ENCODE measurements at regions not wholly inside any gene's neighbourhood (a gene's known extent, or its start where the extent isn't known, plus 50 kb on each side); places are given as distances from the start of the nearest gene placed in this dataset.

DNA sequence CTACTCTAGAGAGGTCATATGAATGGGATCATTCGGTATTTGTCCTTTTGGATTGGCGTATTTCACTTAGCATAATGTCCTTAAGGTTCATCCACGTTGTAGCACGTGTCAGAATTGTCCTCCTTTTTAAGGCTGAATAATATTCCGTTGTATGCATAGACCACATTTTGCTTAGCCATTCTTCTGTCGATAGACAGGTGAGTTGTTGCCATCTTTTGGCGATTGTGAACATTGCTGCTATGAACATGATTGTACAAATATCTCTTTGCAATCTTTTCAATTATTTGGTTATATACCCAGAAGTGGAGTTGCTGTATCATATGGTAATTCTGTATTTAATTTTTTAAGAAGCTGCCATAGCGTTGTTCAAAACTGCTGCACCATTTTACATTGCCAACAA lies 52.4 kb upstream of the GOLGA8J start:
- no peak overlapping the region for H3K27ac Mint-ChIP-seq (ENCODE audit: unreplicated experiment)
- peaks cover 5% of the 10 kb centered on the region for H3K4me1 Mint-ChIP-seq (ENCODE audit: low read depth)
- peaks cover 10% of the 10 kb centered on the region for H3K9me3 Mint-ChIP-seq (ENCODE audit: low read depth)
- H3K4me3 Mint-ChIP-seq (ENCODE audit: unreplicated experiment), result no peak overlapping the region
- peaks cover 4% of the 10 kb centered on the region for H3K27me3 Mint-ChIP-seq (ENCODE audit: low read depth)
- TF ChIP-seq, protein P1, sequence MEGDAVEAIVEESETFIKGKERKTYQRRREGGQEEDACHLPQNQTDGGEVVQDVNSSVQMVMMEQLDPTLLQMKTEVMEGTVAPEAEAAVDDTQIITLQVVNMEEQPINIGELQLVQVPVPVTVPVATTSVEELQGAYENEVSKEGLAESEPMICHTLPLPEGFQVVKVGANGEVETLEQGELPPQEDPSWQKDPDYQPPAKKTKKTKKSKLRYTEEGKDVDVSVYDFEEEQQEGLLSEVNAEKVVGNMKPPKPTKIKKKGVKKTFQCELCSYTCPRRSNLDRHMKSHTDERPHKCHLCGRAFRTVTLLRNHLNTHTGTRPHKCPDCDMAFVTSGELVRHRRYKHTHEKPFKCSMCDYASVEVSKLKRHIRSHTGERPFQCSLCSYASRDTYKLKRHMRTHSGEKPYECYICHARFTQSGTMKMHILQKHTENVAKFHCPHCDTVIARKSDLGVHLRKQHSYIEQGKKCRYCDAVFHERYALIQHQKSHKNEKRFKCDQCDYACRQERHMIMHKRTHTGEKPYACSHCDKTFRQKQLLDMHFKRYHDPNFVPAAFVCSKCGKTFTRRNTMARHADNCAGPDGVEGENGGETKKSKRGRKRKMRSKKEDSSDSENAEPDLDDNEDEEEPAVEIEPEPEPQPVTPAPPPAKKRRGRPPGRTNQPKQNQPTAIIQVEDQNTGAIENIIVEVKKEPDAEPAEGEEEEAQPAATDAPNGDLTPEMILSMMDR (IDR thresholded peaks at IDR 0.05), result peak; percentile 52
- peaks cover 2% of the 10 kb centered on the region for H3K36me3 Mint-ChIP-seq (ENCODE audit: low read depth)
- no peak for DNase-seq (ENCODE audit: low spot score)

DNA sequence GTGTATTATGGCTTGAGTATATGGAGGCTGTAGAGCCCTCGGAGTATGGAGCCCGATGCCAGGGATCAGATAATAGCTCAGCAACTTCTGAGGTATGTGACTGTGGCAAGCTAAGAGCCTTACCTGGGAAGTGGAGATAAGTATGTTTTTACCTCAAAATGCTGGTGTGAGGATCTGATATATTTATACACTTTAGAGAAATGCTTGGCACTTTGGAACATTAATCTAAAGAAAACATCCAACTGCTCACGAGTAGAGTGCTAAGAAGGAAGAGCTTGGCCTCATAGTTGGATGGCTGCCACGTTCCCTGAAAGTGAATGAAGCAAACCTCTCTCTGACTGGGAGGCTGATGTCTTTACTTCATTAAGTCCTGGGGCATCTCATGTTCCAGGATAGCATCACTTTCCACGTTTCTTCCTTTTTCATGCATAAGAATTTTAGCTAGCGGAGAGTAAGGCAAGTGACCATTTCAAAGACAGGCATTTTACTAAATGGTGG lies 58.9 kb upstream of the GOLGA8J start:
- H3K27ac Mint-ChIP-seq (ENCODE audit: unreplicated experiment), result peak overlapping the region; percentile 50
- peaks cover 20% of the 10 kb centered on the region for H3K4me1 Mint-ChIP-seq (ENCODE audit: low read depth)
- H3K9me3 Mint-ChIP-seq (ENCODE audit: low read depth), result peaks cover 4% of the 10 kb centered on the region
- no peak overlapping the region for H3K4me3 Mint-ChIP-seq (ENCODE audit: unreplicated experiment)
- TF ChIP-seq, protein P1 (IDR thresholded peaks at IDR 0.05), result no peak
- peaks cover 20% of the 10 kb centered on the region for H3K27me3 Mint-ChIP-seq (ENCODE audit: low read depth)
- H3K36me3 Mint-ChIP-seq (ENCODE audit: low read depth), result peaks cover 2% of the 10 kb centered on the region
- DNase-seq (ENCODE audit: low spot score), result no peak

DNA sequence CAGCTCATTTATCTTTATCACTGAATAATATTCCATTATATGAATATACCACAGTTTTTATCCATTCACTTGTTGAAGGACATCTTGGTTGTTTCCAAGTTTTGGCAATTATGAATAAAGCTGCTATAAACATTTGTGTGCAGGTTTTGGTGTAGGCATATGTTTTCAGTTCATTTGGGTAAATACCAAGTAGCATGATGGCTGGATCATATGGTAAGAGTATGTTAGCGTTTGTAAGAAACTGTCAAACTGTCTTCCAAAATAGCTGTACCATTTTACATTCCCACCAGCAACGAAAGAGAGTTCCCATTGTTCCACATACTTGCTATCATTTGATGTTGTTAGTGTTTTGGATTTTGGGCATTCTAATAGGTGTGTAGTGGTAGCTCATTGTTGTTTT lies 72.0 kb upstream of the GOLGA8J start:
- Mint-ChIP-seq H3K27me3 (ENCODE audit: low read depth) (peaks cover 13% of the 10 kb centered on the region), H3K36me3 (ENCODE audit: low read depth) (no peaks in the 10 kb centered on the region), H3K9me3 (ENCODE audit: low read depth) (no peaks in the 10 kb centered on the region), H3K27ac (ENCODE audit: unreplicated experiment) (no peak overlapping the region), H3K4me1 (ENCODE audit: low read depth) (no peaks in the 10 kb centered on the region), H3K4me3 (ENCODE audit: unreplicated experiment) (no peak overlapping the region)
- DNase-seq (ENCODE audit: low spot score), result no peak
- TF ChIP-seq, protein P1 (IDR thresholded peaks at IDR 0.05), result no peak

DNA sequence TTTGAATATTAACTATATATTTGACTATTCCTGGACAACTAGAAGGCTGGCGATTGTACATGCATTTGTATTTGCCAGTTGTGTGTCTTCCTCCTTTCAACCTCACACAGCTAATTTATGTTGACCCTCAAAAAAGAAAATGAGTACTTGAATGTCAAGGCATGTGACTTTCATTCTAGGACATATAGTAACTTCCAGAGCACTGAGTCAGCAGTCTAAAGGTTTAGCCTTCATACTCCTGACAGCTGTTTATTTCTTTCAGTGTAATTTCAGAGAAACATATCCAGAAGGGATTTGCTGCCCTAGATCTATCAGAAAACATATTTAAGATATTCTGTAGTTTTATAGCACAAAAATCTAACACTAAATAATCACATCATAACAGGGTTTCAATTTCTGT lies 74.6 kb upstream of the GOLGA8J start:
- Mint-ChIP-seq H3K4me3 (ENCODE audit: unreplicated experiment) (no peak overlapping the region), H3K9me3 (ENCODE audit: low read depth) (no peaks in the 10 kb centered on the region), H3K27ac (ENCODE audit: unreplicated experiment) (no peak overlapping the region), H3K27me3 (ENCODE audit: low read depth) (peaks cover 7% of the 10 kb centered on the region), H3K36me3 (ENCODE audit: low read depth) (no peaks in the 10 kb centered on the region), H3K4me1 (ENCODE audit: low read depth) (peaks cover 13% of the 10 kb centered on the region)
- no peak for DNase-seq (ENCODE audit: low spot score)
- TF ChIP-seq, protein P1 (IDR thresholded peaks at IDR 0.05), result no peak

DNA sequence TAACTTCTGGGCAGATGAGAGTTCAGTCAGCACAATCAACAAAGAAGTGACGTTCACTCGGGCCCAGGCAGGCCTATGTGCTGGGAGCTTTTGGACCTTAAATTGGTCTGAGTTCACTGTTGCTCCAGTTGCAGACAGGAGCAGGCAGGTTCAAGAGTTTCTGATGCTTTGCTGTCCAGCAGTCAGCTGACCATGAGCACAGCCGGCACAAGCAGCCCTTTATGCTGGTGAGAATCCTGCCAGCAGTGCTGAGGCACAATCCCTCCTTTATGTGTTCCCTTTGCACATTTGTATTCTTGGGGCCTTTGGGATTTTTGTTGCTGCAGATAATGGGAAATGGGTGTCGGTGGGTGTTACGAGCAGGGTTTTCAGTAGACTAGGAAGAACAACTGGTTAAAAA lies 81.2 kb upstream of the GOLGA8J start:
- H3K27me3 Mint-ChIP-seq (ENCODE audit: low read depth), result peaks cover 2% of the 10 kb centered on the region
- peaks cover 13% of the 10 kb centered on the region for H3K4me1 Mint-ChIP-seq (ENCODE audit: low read depth)
- no peak for DNase-seq (ENCODE audit: low spot score)
- no peak overlapping the region for H3K4me3 Mint-ChIP-seq (ENCODE audit: unreplicated experiment)
- H3K36me3 Mint-ChIP-seq (ENCODE audit: low read depth), result no peaks in the 10 kb centered on the region
- TF ChIP-seq, protein P1 (IDR thresholded peaks at IDR 0.05), result no peak
- no peaks in the 10 kb centered on the region for H3K9me3 Mint-ChIP-seq (ENCODE audit: low read depth)
- H3K27ac Mint-ChIP-seq (ENCODE audit: unreplicated experiment), result no peak overlapping the region

All from chondrocyte (in vitro differentiated cells).